Sigmoid colon (tissue), 4 donors: ENCODE measurements at regions not wholly inside any gene's neighbourhood (a gene's known extent, or its start where the extent isn't known, plus 50 kb on each side); places are given as distances from the start of the nearest gene placed in this dataset.

Experiments used
- EP300 ChIP-seq, 4 donors: sonication (generic); formaldehyde crosslinking; IDR thresholded peaks; one replicate each; pipeline ENCODE4 v1.6.1; 2017; ENCODE audit warnings: antibody characterized with exemption in 4 of 4
- POLR2A ChIP-seq, 2 donors: fragments of 450-650 bp; IDR thresholded peaks; one replicate each; pipeline ENCODE4 v1.6.1; 2016; ENCODE audit warnings: antibody characterized with exemption in 2 of 2, mild to moderate bottlenecking in 2 of 2, moderate library complexity in 2 of 2
- POLR2AphosphoS5 ChIP-seq, 4 donors: sonication (generic); formaldehyde crosslinking; IDR thresholded peaks; one replicate each; pipeline ENCODE4 v1.6.1; 2017; ENCODE audit warnings: antibody characterized with exemption in 4 of 4
- TF ChIP-seq, protein P1 (sequence below), 4 experiments: fragments of 450-650 bp in 3 of 4; fragments of 200-600 bp in 1 of 4; IDR thresholded peaks; one replicate each; pipeline ENCODE4 v1.5.1; 2016 to 2019; ENCODE audit warnings: antibody characterized with exemption in 4 of 4, mild to moderate bottlenecking in 3 of 4, moderate library complexity in 2 of 4

DNA sequence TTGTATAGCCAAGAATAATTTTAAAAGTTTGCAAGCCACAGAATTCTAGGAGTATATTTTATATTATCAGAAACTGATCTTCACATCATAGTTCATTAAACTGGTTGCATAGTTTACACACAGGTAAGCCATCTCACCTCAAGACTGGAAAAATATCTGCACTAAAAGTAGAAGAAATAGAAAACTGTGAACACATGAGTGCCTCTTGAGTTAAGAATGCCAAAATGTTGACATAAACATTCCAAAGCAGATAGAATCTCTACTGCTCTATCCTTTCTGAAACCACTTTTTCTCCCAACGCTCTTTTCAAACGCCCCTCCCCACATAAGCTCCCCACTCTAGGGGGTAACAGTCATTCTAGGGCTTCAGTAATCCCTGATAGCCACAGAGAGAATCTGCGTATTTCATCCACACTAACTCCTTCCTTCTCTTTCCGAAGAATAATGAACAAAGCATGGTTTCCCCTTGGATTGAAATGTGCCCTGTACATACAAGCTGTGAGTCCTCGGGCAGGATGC lies 201.5 kb downstream of the IRS2 start:
- TF ChIP-seq POLR2A (IDR thresholded peaks at IDR 0.05) (no peak), EP300 (IDR thresholded peaks at IDR 0.05) (no peak), POLR2AphosphoS5 (IDR thresholded peaks at IDR 0.05) (no peak)
- TF ChIP-seq, protein P1, sequence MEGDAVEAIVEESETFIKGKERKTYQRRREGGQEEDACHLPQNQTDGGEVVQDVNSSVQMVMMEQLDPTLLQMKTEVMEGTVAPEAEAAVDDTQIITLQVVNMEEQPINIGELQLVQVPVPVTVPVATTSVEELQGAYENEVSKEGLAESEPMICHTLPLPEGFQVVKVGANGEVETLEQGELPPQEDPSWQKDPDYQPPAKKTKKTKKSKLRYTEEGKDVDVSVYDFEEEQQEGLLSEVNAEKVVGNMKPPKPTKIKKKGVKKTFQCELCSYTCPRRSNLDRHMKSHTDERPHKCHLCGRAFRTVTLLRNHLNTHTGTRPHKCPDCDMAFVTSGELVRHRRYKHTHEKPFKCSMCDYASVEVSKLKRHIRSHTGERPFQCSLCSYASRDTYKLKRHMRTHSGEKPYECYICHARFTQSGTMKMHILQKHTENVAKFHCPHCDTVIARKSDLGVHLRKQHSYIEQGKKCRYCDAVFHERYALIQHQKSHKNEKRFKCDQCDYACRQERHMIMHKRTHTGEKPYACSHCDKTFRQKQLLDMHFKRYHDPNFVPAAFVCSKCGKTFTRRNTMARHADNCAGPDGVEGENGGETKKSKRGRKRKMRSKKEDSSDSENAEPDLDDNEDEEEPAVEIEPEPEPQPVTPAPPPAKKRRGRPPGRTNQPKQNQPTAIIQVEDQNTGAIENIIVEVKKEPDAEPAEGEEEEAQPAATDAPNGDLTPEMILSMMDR (IDR thresholded peaks at IDR 0.05): no peak
